Activated CD8-positive, alpha-beta memory T cell treated with anti-CD3 and anti-CD28 coated beads for 36 hours (primary cell): ENCODE measurements at regions not wholly inside any gene's neighbourhood (a gene's known extent, or its start where the extent isn't known, plus 50 kb on each side); places are given as distances from the start of the nearest gene placed in this dataset.
"Not testable (repeated sequence)": the region's sequence is repeated elsewhere in the genome, so short reads cannot be mapped to it uniquely, and the experiment has no call there.

Source experiments
- CTCF ChIA-PET: fragments of 350-600 bp; sonication (Branson Sonifier 250); formaldehyde crosslinking; loops from one replicate; lab custom pipeline; 2021; ENCODE audit warnings: antibody characterized with exemption; lab: Charles Lee
- POLR2A ChIA-PET: fragments of 350-600 bp; sonication (Branson Sonifier 250); formaldehyde crosslinking; loops from one replicate; lab custom pipeline; 2021; ENCODE audit warnings: antibody characterized with exemption; lab: Charles Lee

GRCh38 chr6:112501705-112502104, 154.6 kb downstream of the RFPL4B start:
- ChIA-PET CTCF (no interaction called here), POLR2A (no interaction called here)

- POLR2A ChIA-PET = no interaction called here
- CTCF ChIA-PET = no interaction called here
Observed at GRCh38 chr6:112502351-112503090, 155.4 kb downstream of the RFPL4B start.

DNA sequence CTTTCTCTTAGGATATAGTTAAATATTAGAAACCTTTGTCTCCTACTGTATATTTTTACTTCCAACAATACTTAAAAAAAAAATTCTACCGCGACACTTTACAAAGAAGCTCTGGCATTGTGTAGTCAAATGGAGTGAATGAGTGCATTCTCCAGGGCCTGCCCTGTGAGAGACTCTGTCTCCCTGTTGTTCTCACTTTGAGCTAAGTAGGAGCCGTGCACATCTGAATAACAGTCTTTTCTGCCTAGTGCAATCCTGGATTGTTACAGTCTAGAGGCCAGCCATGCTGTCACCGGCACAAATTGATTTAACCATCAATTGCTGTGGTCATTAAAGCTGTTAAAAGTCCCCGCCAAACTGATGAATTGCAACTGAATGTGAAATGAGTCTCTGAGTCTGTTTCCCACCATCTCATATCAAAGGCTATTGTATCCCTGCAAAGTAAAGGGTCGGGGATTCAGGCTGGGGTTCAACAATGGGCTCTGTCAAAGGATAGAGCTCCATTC, 156.0 kb downstream of the RFPL4B start:
- ChIA-PET POLR2A (no interaction called here), CTCF (no interaction called here)

GRCh38 chr6:112504621-112505020, 157.5 kb downstream of the RFPL4B start:
- ChIA-PET CTCF (no interaction called here), POLR2A (no interaction called here)

GRCh38 chr6:112511441-112511840, 164.3 kb downstream of the RFPL4B start:
- ChIA-PET POLR2A (no interaction called here), CTCF (no interaction called here)

DNA sequence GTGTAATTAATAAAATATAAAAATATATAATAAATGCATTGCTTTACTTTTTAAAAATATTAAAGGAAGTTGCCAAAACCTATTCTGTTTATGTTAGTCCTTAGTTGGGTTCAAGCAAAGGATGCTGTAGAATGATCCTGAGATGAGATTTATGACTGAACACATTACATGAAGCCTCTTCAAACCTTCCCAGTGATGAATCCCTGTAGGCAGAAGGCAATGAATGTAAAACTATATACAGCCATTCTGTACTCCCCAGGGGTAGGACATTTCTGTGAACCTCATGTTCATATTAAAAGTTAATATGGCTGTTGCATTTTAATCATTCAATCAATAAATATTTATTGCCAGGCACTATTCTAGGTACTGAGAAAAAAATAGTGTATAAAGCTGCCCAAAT, 166.0 kb downstream of the RFPL4B start:
- ChIA-PET CTCF (no interaction called here), POLR2A (no interaction called here)

DNA sequence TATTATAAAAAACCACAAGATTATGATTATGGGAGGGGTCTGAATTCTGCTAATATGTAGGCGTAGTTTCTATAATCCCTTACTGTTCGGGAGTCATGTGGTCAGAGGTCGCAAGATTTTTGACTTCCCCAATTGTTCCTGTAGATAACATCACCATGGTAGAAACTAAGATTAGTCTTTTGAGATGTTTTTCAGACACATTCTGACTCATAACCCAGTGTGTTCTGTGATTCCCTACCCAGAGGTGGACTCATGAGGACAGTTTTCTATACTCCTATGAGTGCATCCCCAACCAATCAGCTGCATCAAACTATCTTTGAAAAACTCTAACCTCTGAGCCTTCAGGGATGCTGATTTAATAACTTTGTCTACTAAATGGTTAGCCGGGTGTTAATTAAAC, 175.5 kb downstream of the RFPL4B start:
- POLR2A ChIA-PET = no interaction called here
- CTCF ChIA-PET = no interaction called here

GRCh38 chr6:112524071-112524470, 176.9 kb downstream of the RFPL4B start:
- CTCF ChIA-PET = no interaction called here

DNA sequence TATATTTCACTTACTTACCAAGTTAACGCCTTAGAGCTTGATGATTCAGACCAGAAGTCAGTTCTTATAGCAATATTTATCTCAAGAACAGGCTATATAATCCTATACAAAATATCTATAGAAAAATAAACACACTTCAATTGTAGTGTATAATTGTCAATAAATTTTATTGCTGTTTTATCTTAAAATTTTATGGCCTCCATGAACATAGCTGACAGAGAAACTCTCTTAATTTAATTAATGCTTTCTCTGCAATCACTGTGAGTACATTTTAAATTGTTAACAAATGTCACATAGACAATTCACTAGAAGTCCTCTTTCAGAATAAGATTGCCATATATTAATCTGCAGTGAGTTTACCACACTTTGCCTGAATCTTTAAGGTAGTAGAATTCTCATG, 178.6 kb downstream of the RFPL4B start:
- ChIA-PET POLR2A (no interaction called here), CTCF (no interaction called here)

More at GRCh38 chr6:112524071-112524470, 176.9 kb downstream of the RFPL4B start:
- POLR2A ChIA-PET = no interaction called here

- CTCF ChIA-PET = no interaction called here
- POLR2A ChIA-PET = no interaction called here
Observed at GRCh38 chr6:112526594-112526993, 179.5 kb downstream of the RFPL4B start.

DNA sequence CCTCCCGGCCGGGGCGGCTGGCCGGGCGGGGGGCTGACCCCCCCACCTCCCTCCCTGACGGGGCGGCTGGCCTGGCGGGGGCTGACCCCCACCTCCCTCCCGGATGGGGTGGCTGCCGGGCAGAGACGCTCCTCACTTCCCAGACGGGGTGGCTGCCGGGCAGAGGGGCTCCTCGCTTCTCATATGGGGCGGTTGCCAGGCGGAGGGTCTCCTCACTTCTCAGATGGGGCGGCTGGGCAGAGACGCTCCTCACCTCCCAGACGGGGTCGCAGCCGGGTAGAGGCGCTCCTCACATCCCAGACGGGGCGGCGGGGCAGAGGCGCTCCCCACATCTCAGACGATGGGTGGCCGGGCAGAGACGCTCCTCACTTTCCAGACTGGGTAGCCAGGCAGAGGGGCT, 181.2 kb downstream of the RFPL4B start:
- POLR2A ChIA-PET = not testable (repeated sequence)

DNA sequence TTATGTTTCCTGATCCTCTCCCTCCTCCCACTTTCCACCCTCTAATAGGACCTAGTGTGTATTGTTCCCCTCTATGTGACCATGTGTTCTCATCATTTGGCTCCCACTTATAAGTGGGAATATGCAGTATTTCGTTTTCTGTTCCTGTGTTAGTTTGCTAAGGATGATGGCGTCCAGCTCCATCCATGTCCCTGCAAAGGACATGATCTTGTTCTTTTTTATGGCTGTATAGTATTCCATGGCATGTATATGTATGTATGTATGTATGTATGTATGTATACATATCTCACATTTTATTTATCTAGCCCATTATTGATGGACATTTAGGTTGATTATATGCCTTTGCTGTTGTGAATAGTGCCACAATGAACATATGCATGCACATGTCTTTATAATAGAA, 188.7 kb downstream of the RFPL4B start:
- ChIA-PET CTCF (no interaction called here), POLR2A (no interaction called here)

More for the DNA sequence above, 181.2 kb downstream of the RFPL4B start:
- CTCF ChIA-PET = not testable (repeated sequence)

DNA sequence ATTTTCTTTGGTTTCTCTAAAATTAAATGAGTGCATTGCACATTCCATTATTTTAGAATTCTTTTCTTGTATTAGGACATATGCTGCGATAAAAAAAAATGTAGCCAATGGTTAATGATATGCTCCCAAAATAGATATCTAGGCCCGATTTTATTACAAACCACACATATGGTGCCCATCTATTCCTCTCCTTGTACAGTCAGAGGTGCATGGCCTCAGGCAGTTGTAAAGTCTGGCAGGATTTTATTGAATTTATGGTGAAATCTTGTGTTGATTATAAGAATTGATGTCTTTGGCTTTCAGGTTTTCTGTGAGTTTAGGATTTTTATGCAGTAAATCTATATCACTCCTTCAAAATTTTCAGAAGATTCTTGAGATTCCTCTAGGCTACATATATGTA, 192.2 kb downstream of the RFPL4B start:
- ChIA-PET POLR2A (no interaction called here), CTCF (no interaction called here)

- POLR2A ChIA-PET, CTCF ChIA-PET: not testable (repeated sequence)
Observed at GRCh38 chr6:112541847-112542246, 194.7 kb downstream of the RFPL4B start.

DNA sequence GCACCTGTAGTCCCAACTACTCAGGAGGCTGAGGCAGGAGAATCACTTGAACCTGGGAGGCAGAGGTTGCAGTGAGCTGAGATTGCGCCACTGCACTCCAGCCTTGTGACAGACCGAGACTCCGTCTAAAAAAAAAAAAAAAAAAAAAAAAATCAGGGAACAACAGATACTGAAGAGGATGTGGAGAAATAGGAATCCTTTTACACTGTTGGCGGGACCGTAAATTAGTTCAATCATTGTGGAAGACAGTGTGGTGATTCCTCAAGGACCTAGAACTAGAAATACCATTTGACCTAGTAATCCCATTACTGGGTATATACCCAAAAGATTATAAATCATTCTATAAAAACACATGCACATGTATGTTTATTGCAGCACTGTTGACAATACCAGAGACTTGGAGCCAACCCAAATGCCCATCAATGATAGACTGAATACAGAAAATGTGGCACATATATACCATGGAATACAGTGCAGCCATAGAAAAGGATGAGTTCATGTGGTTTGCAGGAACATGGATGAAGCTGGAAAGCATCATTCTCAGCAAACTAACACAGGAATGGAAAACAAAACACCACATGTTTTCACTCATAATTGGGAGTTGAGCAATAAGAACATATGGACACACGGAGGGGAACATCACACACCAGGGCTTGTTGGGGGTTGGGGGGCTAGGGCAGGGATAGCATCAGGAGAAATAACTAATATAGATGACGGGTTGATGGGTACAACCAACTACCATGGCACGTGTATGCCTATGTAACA, 200.4 kb downstream of the RFPL4B start:
- CTCF ChIA-PET, POLR2A ChIA-PET: not testable (repeated sequence)

DNA sequence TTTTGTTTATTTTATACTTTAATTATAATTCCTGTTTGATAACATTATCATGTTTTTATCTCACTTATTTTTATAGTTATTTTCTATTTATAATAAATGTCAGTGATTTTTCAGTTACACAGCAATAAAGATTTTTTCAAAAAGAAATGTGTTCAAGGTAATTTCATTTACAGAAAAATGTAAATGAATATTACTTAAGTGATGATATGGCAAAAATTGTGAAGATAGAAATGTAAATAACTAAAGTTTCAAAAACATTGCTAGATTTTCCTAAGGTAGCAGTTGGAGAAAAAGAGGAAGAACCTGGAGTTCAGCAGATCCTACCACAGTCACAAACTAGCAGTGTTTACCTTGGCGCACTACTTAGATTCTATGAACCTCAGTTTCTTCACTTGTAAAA, 202.6 kb downstream of the RFPL4B start:
- CTCF ChIA-PET = no interaction called here

DNA sequence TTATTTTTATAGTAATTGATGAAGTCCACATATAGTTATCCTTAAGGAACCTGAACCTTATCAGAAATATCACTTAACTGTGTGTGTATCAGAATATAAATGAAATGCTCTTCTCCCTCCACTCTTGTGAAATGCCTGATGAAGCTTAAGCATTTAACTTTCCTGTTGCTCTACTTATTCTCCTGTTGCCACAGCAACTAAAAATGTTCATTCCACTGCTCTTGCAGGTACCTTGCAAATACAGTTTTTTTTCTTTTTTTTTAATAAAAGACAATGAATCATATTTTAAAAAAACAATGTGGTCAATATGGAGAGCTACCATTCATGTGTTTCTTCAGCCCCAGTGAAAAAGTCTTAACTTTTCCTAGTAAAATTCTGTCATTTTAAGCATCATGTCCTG, 210.3 kb downstream of the RFPL4B start:
- ChIA-PET CTCF (no interaction called here), POLR2A (no interaction called here)

More for the DNA sequence above, 202.6 kb downstream of the RFPL4B start:
- POLR2A ChIA-PET = no interaction called here

GRCh38 chr6:112557961-112558360, 210.8 kb downstream of the RFPL4B start:
- POLR2A ChIA-PET = no interaction called here

DNA sequence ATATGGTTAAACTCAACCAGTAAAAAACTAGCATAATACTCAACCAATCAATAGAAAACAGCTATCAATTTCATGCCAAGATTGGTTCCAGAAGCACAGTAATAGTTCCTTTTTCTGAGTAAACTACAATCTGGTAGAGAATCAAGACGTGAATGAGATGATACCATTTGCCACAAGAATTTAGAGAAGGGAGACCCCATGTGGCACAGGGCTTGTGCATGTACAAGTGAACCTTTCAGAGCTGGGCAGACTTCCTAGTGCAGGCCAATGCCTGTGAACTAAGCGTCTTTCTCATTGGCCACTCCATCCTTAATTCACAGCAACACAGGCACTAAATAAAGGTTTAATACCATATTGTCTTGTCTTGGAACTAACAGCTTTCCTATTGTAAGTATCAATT, 213.5 kb downstream of the RFPL4B start:
- ChIA-PET POLR2A (no interaction called here), CTCF (no interaction called here)

More at GRCh38 chr6:112557961-112558360, 210.8 kb downstream of the RFPL4B start:
- CTCF ChIA-PET = no interaction called here

DNA sequence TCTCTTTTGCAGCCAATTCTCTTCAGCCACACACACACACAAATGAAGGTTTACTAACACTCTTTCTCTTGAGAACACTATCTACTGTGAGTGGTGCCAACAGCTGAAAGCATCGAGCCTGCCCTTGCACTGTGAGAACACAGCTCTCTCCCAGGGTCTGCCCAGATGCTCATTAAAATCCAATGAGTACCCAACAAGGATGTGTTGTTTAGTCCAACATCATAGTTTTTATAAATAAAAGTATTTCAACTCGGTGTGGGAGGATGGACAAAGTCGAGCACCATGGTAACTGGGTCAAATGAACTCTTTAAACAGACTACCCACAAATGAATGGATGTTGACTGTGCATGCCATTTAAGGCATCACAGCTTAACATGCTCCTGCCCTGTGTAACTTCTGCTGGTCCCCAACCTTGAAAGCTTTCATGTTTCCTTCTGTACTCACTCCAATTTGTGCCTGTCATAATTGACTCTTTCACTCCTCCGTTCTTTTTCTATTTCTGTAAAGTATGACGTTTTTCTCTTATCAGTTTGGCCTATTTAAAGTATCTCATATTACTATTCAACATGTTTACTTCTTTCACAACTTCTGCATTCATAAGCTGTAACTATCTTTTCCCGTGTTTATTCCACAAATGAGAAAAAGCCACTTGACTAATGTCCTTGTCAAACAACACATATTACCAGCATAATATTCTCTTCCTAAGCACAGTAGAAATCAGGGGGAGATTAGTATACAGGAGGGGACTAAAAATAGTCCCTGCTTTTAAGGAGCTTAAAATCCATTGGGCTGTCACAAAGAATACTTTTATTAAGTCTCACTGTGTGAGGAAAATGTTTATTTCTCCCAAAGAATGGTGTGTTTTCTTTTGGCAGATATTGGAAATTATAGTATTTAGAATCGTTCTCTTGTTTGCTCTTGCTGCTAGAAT, 215.4 kb downstream of the RFPL4B start:
- ChIA-PET POLR2A (no interaction called here), CTCF (no interaction called here)
